ENCODE measurements at regions not wholly inside any gene's neighbourhood (a gene's known extent, or its start where the extent isn't known, plus 50 kb on each side); places are given as distances from the start of the nearest gene placed in this dataset.

DNA sequence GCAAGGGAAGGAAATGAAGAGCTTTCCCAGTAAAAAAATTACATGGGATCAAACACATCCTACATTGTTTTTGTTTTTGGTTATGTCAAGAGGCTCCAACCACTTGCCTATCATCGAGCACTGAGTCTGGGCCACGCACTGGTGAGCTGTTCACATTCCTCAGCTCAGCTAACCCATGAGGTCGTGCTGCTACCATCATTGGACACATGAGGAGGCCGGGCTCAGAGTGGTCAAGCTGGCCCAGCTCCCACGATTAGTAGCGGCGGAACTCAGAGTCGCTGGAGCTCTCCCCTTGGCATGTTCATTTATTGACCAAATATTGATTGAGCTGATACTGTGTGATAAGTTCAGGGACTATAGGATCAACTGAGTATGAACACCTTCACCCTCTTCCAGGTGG is 164.9 kb downstream of the CDH26 start:
- H3K4me1 ChIP-seq (ENCODE audit: control insufficient read depth in 1 of 2, insufficient read depth in 2 of 2, low read depth in 1 of 2, low read length in 1 of 2): no peaks in the 10 kb centered on the region
- no peak for TF ChIP-seq ELF1 (IDR thresholded peaks at IDR 0.05)
- no peak for TF ChIP-seq YY1 (IDR thresholded peaks at IDR 0.05; ENCODE audit: low read depth)
- TF ChIP-seq MEF2A (IDR thresholded peaks at IDR 0.05; ENCODE audit: borderline replicate concordance, low read depth): no peak
- TF ChIP-seq, protein P1, sequence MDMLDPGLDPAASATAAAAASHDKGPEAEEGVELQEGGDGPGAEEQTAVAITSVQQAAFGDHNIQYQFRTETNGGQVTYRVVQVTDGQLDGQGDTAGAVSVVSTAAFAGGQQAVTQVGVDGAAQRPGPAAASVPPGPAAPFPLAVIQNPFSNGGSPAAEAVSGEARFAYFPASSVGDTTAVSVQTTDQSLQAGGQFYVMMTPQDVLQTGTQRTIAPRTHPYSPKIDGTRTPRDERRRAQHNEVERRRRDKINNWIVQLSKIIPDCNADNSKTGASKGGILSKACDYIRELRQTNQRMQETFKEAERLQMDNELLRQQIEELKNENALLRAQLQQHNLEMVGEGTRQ (IDR thresholded peaks at IDR 0.05; ENCODE audit: borderline replicate concordance, low read depth, low read length): no peak
- TF ChIP-seq, protein P2, sequence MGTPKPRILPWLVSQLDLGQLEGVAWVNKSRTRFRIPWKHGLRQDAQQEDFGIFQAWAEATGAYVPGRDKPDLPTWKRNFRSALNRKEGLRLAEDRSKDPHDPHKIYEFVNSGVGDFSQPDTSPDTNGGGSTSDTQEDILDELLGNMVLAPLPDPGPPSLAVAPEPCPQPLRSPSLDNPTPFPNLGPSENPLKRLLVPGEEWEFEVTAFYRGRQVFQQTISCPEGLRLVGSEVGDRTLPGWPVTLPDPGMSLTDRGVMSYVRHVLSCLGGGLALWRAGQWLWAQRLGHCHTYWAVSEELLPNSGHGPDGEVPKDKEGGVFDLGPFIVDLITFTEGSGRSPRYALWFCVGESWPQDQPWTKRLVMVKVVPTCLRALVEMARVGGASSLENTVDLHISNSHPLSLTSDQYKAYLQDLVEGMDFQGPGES (IDR thresholded peaks at IDR 0.05; ENCODE audit: low read depth, low read length): no peak
- no peak for TF ChIP-seq PBX3 (IDR thresholded peaks at IDR 0.05)
- TF ChIP-seq NFIC (IDR thresholded peaks at IDR 0.05; ENCODE audit: borderline replicate concordance): no peak
- no peak for TF ChIP-seq EZH2phosphoT487 (IDR thresholded peaks at IDR 0.05; ENCODE audit: borderline replicate concordance, low read depth)
- TF ChIP-seq SMC3 (IDR thresholded peaks at IDR 0.05; ENCODE audit: low read depth, low read length): no peak
- no peak for TF ChIP-seq GATA2 (CRISPR knock-in tag; IDR thresholded peaks at IDR 0.05)
- TF ChIP-seq TEAD4 (IDR thresholded peaks at IDR 0.05; ENCODE audit: borderline replicate concordance, insufficient read depth): no peak
- TF ChIP-seq SIN3A (IDR thresholded peaks at IDR 0.05; ENCODE audit: borderline replicate concordance, low read depth, low read length): no peak
- no peak for TF ChIP-seq TCF12 (IDR thresholded peaks at IDR 0.05)
- TF ChIP-seq JUND (IDR thresholded peaks at IDR 0.05): no peak
- TF ChIP-seq RFX5 (IDR thresholded peaks at IDR 0.05; ENCODE audit: low read length): no peak
- no peak for TF ChIP-seq CTCF (IDR thresholded peaks at IDR 0.05)
- CTCF ChIA-PET: interaction anchor here (1.4 kb wide), 1 partner anchor 65 kb away, joined by 3 read pairs; no protein-coding TSS in a partner anchor

More for the DNA sequence above, 164.9 kb downstream of the CDH26 start:
- Histone ChIP-seq H3K27me3 (ENCODE audit: insufficient read depth) (no peaks in the 10 kb centered on the region), H3K27ac (ENCODE audit: low read depth in 2 of 2, low read length in 1 of 2) (no peak overlapping the region), H3F3A (replicated peaks; ENCODE audit: insufficient read depth) (no peaks in the 10 kb centered on the region), H3K9me2 (no peaks in the 10 kb centered on the region), H2AFZ (ENCODE audit: low read depth) (no peak overlapping the region), H3K4me3 (ENCODE audit: low read depth in 2 of 2, low read length in 1 of 2) (no peak overlapping the region), H3K9me3 (no peaks in the 10 kb centered on the region), H3K36me3 (replicated peaks in 1 of 2; ENCODE audit: control insufficient read depth in 1 of 2, insufficient read depth in 2 of 2, low read length in 1 of 2) (no peaks in the 10 kb centered on the region), H3K79me2 (ENCODE audit: insufficient read depth) (no peaks in the 10 kb centered on the region), H4K20me1 (ENCODE audit: insufficient read depth) (no peaks in the 10 kb centered on the region), H3K4me2 (no peak overlapping the region), H3K9ac (no peak overlapping the region)
- DNase-seq: no peak
- POLR2A ChIA-PET: no interaction called here
- WGBS (ENCODE audit: low lambda C conversion rate): 45% methylated on average over 8 of the region's 8 CpGs

Data from SK-N-SH (cell line).